Esophagus muscularis mucosa (tissue), 4 donors: ENCODE measurements at regions not wholly inside any gene's neighbourhood (a gene's known extent, or its start where the extent isn't known, plus 50 kb on each side); places are given as distances from the start of the nearest gene placed in this dataset.

ENCODE experiments used
- DNase-seq: peaks from one replicate; pipeline ENCODE4 v3.0.0-alpha.2; 2017; ENCODE audit errors: extremely low spot score
- H3K27ac ChIP-seq, 4 donors: fragments of 200-600 bp; sonication (generic); replicated peaks in 1 of 4; 1 replicate in 3 of 4; 2 replicates in 1 of 4; pipeline ENCODE4 v1.5.1; 2016 to 2019; ENCODE audit warnings: mild to moderate bottlenecking in 1 of 4
- H3K27me3 ChIP-seq, 4 donors: fragments of 200-600 bp; sonication (generic); one replicate each; pipeline versions ENCODE4 v1.5.1 to v1.6.0; 2016 to 2019
- H3K36me3 ChIP-seq, 4 donors: fragments of 200-600 bp; sonication (generic); one replicate each; pipeline ENCODE4 v1.5.1; 2016 to 2019
- H3K4me1 ChIP-seq, 4 donors: fragments of 200-600 bp; sonication (generic); one replicate each; pipeline ENCODE4 v1.5.1; 2016 to 2019
- H3K4me3 ChIP-seq, 4 donors: fragments of 200-600 bp; sonication (generic); 1 replicate in 2 of 4; 2 replicates in 2 of 4; pipeline ENCODE4 v1.5.1; 2016 to 2019; ENCODE audit warnings: mild to moderate bottlenecking in 4 of 4, moderate library complexity in 1 of 4
- H3K9me3 ChIP-seq, 4 donors: fragments of 200-600 bp; sonication (generic); 1 replicate in 3 of 4; 2 replicates in 1 of 4; pipeline ENCODE4 v1.5.1; 2016 to 2019
- CTCF ChIP-seq, 3 experiments: fragments of 200-600 bp in 2 of 3; fragments of 450-650 bp in 1 of 3; sonication (generic) in 2 of 3; IDR thresholded peaks; one replicate each; pipeline ENCODE4 v1.5.1; 2017 to 2019; ENCODE audit warnings: antibody characterized with exemption in 3 of 3, mild to moderate bottlenecking in 2 of 3, moderate library complexity in 1 of 3
- EP300 ChIP-seq: sonication (generic); formaldehyde crosslinking; IDR thresholded peaks from one replicate; pipeline ENCODE4 v1.6.1; 2017; ENCODE audit warnings: antibody characterized with exemption
- POLR2A ChIP-seq: fragments of 450-650 bp; IDR thresholded peaks from one replicate; pipeline ENCODE4 v1.6.1; 2017; ENCODE audit warnings: antibody characterized with exemption, moderate library complexity, mild to moderate bottlenecking, low read depth
- POLR2AphosphoS5 ChIP-seq, 2 donors: sonication (generic); formaldehyde crosslinking; IDR thresholded peaks; one replicate each; pipeline ENCODE4 v1.6.1; 2017; ENCODE audit warnings: antibody characterized with exemption in 2 of 2
- WGBS: methylation state at CpG from one replicate; pipeline ENCODE4 v1.1.5; 2018; 5-methylcytosine and 5-hydroxymethylcytosine counted together
- intact Hi-C: fragments of 100-400 bp; cut with DNase I; formaldehyde crosslinking; loops from one replicate; pipeline ENCODE4 v1.15.1; 2023

DNA sequence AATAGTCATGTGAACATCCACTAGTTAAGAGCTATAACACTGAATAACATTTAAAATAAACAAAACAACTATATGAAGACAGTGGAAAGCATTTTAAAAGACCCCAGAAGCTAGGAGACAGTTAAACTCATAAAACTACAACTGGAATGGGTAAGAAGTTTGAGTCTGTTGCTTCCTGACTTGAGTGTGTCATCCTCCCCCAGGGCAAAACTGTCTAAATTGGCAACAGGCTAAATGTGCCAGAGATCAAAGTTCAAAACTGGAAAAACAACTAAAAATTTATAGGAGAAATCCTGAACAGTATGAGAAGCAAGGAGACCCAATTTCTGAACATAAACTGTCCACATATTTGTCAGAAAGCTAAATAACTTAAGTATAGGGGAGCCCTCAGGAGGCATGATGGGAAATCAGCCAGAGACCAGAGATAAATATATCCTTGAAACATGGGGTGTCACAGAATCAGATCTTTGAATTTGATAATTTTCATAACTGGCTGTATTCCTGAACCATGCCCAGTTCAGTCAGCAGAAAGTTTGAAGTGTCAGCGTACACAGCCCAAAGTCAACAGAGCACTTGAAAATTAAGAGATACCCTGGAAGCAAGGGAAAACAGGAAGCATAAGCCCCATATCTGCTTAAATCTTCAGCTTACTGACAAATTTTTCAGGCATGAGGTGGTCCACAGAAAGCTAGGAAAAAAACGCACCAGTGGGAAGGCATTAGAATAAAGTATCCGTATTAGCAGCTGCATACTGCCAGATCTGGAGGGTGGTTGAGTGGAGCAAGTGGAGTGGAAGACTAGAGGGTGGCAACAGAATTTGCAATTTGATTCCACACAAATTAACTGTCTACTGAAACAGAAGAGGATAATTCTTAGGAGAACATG is 516.1 kb upstream of the MAN1A1 start:
- 89% methylated on average over 3 of the region's 3 CpGs for WGBS
- H3K27me3 ChIP-seq = no peaks in the 10 kb centered on the region
- H3K4me3 ChIP-seq = no peak overlapping the region
- no peak for DNase-seq
- no peak overlapping the region for H3K27ac ChIP-seq
- intact Hi-C loops = no loop called here
- H3K4me1 ChIP-seq = no peaks in the 10 kb centered on the region
- H3K36me3 ChIP-seq = no peaks in the 10 kb centered on the region
- peaks cover 0 to 15% (median 9%) of the 10 kb centered on the region in 4 donors for H3K9me3 ChIP-seq
- TF ChIP-seq POLR2AphosphoS5 (IDR thresholded peaks at IDR 0.05) (no peak), POLR2A (no peak), EP300 (no peak), CTCF (IDR thresholded peaks at IDR 0.05) (no peak)

DNA sequence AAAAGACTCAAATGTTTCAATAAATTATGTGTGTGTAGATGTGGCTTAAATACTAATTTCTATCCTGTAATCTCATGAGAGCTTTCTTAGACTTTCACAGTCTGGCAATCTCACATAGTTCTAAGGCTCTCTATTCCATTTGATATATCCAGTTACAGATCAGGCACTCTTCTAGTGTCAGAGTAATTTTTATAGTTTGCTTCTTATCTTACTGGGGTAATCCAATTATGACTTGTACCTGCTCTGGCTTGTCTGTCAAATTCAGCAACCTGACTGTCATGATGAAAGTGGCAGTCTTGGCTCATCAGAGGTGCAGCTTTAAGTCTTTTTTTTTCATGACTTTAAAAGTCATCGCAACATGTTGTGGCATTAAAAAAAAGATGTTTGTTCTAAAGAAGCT is 513.2 kb upstream of the MAN1A1 start:
- TF ChIP-seq POLR2AphosphoS5 (IDR thresholded peaks at IDR 0.05) (no peak), EP300 (no peak), CTCF (IDR thresholded peaks at IDR 0.05) (no peak), POLR2A (no peak)
- no peak for DNase-seq
- Histone ChIP-seq H3K36me3 (no peaks in the 10 kb centered on the region), H3K27me3 (no peaks in the 10 kb centered on the region), H3K9me3 (peaks cover 0 to 15% (median 9%) of the 10 kb centered on the region in 4 donors), H3K27ac (no peak overlapping the region), H3K4me1 (no peaks in the 10 kb centered on the region), H3K4me3 (no peak overlapping the region)
- intact Hi-C loops = no loop called here
- WGBS = 95% methylated on average over 1 of the region's 1 CpG

- TF ChIP-seq POLR2AphosphoS5 (IDR thresholded peaks at IDR 0.05) (no peak), EP300 (no peak), POLR2A (no peak), CTCF (IDR thresholded peaks at IDR 0.05) (no peak)
- intact Hi-C loops = no loop called here
- WGBS = 91% methylated on average over 1 of the region's 1 CpG
- Histone ChIP-seq H3K9me3 (no peaks in the 10 kb centered on the region), H3K36me3 (no peaks in the 10 kb centered on the region), H3K27me3 (no peaks in the 10 kb centered on the region), H3K4me3 (no peak overlapping the region), H3K4me1 (no peaks in the 10 kb centered on the region), H3K27ac (no peak overlapping the region)
- DNase-seq = no peak
Observed at GRCh38 chr6:119858901-119859300, 509.3 kb upstream of the MAN1A1 start.

- H3K4me3 ChIP-seq = no peak overlapping the region
- no peaks in the 10 kb centered on the region for H3K27me3 ChIP-seq
- H3K27ac ChIP-seq = no peak overlapping the region
- no peaks in the 10 kb centered on the region for H3K9me3 ChIP-seq
- no peak for TF ChIP-seq POLR2A
- TF ChIP-seq CTCF (IDR thresholded peaks at IDR 0.05) = no peak
- no peak for TF ChIP-seq POLR2AphosphoS5 (IDR thresholded peaks at IDR 0.05)
- TF ChIP-seq EP300 = no peak
- no peaks in the 10 kb centered on the region for H3K36me3 ChIP-seq
- no peaks in the 10 kb centered on the region for H3K4me1 ChIP-seq
- intact Hi-C loops = no loop called here
- WGBS = 84% methylated on average over 3 of the region's 3 CpGs
- DNase-seq = no peak
Observed at GRCh38 chr6:119856136-119856535, 506.6 kb upstream of the MAN1A1 start.

- Histone ChIP-seq H3K4me1 (no peaks in the 10 kb centered on the region), H3K9me3 (no peaks in the 10 kb centered on the region), H3K27ac (no peak overlapping the region), H3K36me3 (no peaks in the 10 kb centered on the region), H3K27me3 (no peaks in the 10 kb centered on the region), H3K4me3 (no peak overlapping the region)
- no peak for TF ChIP-seq CTCF (IDR thresholded peaks at IDR 0.05)
- TF ChIP-seq POLR2A = no peak
- TF ChIP-seq POLR2AphosphoS5 (IDR thresholded peaks at IDR 0.05) = no peak
- TF ChIP-seq EP300 = no peak
- DNase-seq = no peak
- 68% methylated on average over 2 of the region's 2 CpGs for WGBS
- intact Hi-C loops = no loop called here
Observed at GRCh38 chr6:119848696-119849095, 499.1 kb upstream of the MAN1A1 start.
